ENCODE measurements at regions not wholly inside any gene's neighbourhood (a gene's known extent, or its start where the extent isn't known, plus 50 kb on each side); places are given as distances from the start of the nearest gene placed in this dataset.

- Histone ChIP-seq H3K9ac (ENCODE audit: low read length) (no peak overlapping the region), H4K20me1 (ENCODE audit: low read length) (no peaks in the 10 kb centered on the region), H3F3A (ENCODE audit: low read length, unreplicated experiment) (no peaks in the 10 kb centered on the region), H3K4me2 (ENCODE audit: low read length) (no peak overlapping the region), H3K27ac (ENCODE audit: low read length) (no peak overlapping the region), H3K4me3 (ENCODE audit: low read length) (no peak overlapping the region), H3K9me3 (ENCODE audit: low read length) (no peaks in the 10 kb centered on the region), H3K27me3 (ENCODE audit: low read length) (no peaks in the 10 kb centered on the region), H3K4me1 (ENCODE audit: insufficient read depth, low read length) (peaks cover 15% of the 10 kb centered on the region), H3K9me2 (replicated peaks; ENCODE audit: low read length) (no peaks in the 10 kb centered on the region), H3K36me3 (ENCODE audit: low read depth, low read length) (no peaks in the 10 kb centered on the region), H3K79me2 (ENCODE audit: low read length) (no peaks in the 10 kb centered on the region), H2AFZ (ENCODE audit: low read length) (no peak overlapping the region)
- POLR2A ChIA-PET (ENCODE audit: unreplicated experiment): interaction anchor here (0.6 kb wide), 1 partner anchor 34 kb away, joined by 5 read pairs; no protein-coding TSS in a partner anchor
- no peak for DNase-seq
- CTCF ChIA-PET: no interaction called here
- intact Hi-C loops (cut with micrococcal nuclease): no loop called here
- ATAC-seq: 0 out of 2 replicates have a peak, but pooled peaks have one; percentile 27
- TF ChIP-seq, protein P1, sequence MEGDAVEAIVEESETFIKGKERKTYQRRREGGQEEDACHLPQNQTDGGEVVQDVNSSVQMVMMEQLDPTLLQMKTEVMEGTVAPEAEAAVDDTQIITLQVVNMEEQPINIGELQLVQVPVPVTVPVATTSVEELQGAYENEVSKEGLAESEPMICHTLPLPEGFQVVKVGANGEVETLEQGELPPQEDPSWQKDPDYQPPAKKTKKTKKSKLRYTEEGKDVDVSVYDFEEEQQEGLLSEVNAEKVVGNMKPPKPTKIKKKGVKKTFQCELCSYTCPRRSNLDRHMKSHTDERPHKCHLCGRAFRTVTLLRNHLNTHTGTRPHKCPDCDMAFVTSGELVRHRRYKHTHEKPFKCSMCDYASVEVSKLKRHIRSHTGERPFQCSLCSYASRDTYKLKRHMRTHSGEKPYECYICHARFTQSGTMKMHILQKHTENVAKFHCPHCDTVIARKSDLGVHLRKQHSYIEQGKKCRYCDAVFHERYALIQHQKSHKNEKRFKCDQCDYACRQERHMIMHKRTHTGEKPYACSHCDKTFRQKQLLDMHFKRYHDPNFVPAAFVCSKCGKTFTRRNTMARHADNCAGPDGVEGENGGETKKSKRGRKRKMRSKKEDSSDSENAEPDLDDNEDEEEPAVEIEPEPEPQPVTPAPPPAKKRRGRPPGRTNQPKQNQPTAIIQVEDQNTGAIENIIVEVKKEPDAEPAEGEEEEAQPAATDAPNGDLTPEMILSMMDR (conservative IDR thresholded peaks at IDR 0.05; ENCODE audit: low read depth, low read length): no peak
- TF ChIP-seq EZH2 (IDR thresholded peaks at IDR 0.05; ENCODE audit: low read length, unreplicated experiment) (no peak), EZH2phosphoT487 (IDR thresholded peaks at IDR 0.05; ENCODE audit: borderline replicate concordance, low read length) (no peak)
- no TSS peak for BruUV-seq (replicated peaks)
Measured at GRCh38 chr9:1200847-1201251, 150.7 kb downstream of the DMRT2 start.

GRCh38 chr9:1201262-1201661 is 151.1 kb downstream of the DMRT2 start:
- Histone ChIP-seq H3K4me2 (ENCODE audit: low read length) (no peak overlapping the region), H3K27me3 (ENCODE audit: low read length) (no peaks in the 10 kb centered on the region), H3K4me3 (ENCODE audit: low read length) (no peak overlapping the region), H3K9me3 (ENCODE audit: low read length) (no peaks in the 10 kb centered on the region), H3K9ac (ENCODE audit: low read length) (no peak overlapping the region), H3K27ac (ENCODE audit: low read length) (no peak overlapping the region), H3K4me1 (ENCODE audit: insufficient read depth, low read length) (peaks cover 15% of the 10 kb centered on the region), H3K36me3 (ENCODE audit: low read depth, low read length) (no peaks in the 10 kb centered on the region), H2AFZ (ENCODE audit: low read length) (no peak overlapping the region), H3K9me2 (replicated peaks; ENCODE audit: low read length) (no peaks in the 10 kb centered on the region), H4K20me1 (ENCODE audit: low read length) (no peaks in the 10 kb centered on the region), H3F3A (ENCODE audit: low read length, unreplicated experiment) (no peaks in the 10 kb centered on the region), H3K79me2 (ENCODE audit: low read length) (no peaks in the 10 kb centered on the region)
- DNase-seq (no peak), ATAC-seq (no peak)
- CTCF ChIA-PET: no interaction called here
- TF ChIP-seq, protein P1 (conservative IDR thresholded peaks at IDR 0.05; ENCODE audit: low read depth, low read length): no peak
- TF ChIP-seq EZH2 (IDR thresholded peaks at IDR 0.05; ENCODE audit: low read length, unreplicated experiment) (no peak), EZH2phosphoT487 (IDR thresholded peaks at IDR 0.05; ENCODE audit: borderline replicate concordance, low read length) (no peak)
- intact Hi-C loops (cut with micrococcal nuclease): no loop called here
- BruUV-seq (replicated peaks): no TSS peak
- POLR2A ChIA-PET (ENCODE audit: unreplicated experiment): interaction anchor here (0.6 kb wide), 1 partner anchor 34 kb away, joined by 5 read pairs; no protein-coding TSS in a partner anchor

DNA sequence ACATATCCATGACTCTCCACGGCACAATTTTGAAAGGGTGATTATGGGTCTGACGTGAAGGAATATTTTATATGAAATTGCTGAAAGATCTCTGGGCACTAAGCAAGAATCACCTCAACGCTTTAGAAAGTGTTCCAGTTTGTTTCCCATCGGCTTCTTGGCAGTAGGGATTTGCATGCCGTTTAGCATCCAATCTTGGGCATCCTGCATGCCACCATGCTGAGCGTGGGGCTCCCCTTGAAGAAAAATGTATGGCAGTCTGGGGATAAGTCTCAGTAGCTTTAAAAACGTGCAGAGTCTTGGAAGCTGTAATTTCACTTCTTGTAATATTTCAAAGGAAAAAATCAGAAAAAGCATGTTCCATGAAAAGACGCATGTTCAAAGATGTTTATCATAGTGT is 151.7 kb downstream of the DMRT2 start:
- BruUV-seq (replicated peaks): no TSS peak
- H3K27me3 ChIP-seq (ENCODE audit: low read length): no peaks in the 10 kb centered on the region
- H2AFZ ChIP-seq (ENCODE audit: low read length): no peak overlapping the region
- intact Hi-C loops (cut with micrococcal nuclease): no loop called here
- POLR2A ChIA-PET (ENCODE audit: unreplicated experiment): no interaction called here
- no peaks in the 10 kb centered on the region for H3K36me3 ChIP-seq (ENCODE audit: low read depth, low read length)
- no peak overlapping the region for H3K9ac ChIP-seq (ENCODE audit: low read length)
- no peak for ATAC-seq
- no peaks in the 10 kb centered on the region for H3K9me3 ChIP-seq (ENCODE audit: low read length)
- H4K20me1 ChIP-seq (ENCODE audit: low read length): no peaks in the 10 kb centered on the region
- H3K27ac ChIP-seq (ENCODE audit: low read length): no peak overlapping the region
- no peak overlapping the region for H3K4me2 ChIP-seq (ENCODE audit: low read length)
- H3K9me2 ChIP-seq (replicated peaks; ENCODE audit: low read length): no peaks in the 10 kb centered on the region
- DNase-seq: no peak
- CTCF ChIA-PET: no interaction called here
- H3F3A ChIP-seq (ENCODE audit: low read length, unreplicated experiment): no peaks in the 10 kb centered on the region
- H3K4me3 ChIP-seq (ENCODE audit: low read length): no peak overlapping the region
- TF ChIP-seq, protein P1 (conservative IDR thresholded peaks at IDR 0.05; ENCODE audit: low read depth, low read length): no peak
- TF ChIP-seq EZH2phosphoT487 (IDR thresholded peaks at IDR 0.05; ENCODE audit: borderline replicate concordance, low read length) (no peak), EZH2 (IDR thresholded peaks at IDR 0.05; ENCODE audit: low read length, unreplicated experiment) (no peak)
- peaks cover 15% of the 10 kb centered on the region for H3K4me1 ChIP-seq (ENCODE audit: insufficient read depth, low read length)
- H3K79me2 ChIP-seq (ENCODE audit: low read length): no peaks in the 10 kb centered on the region
